SK-N-SH (cell line): ENCODE measurements at regions not wholly inside any gene's neighbourhood (a gene's known extent, or its start where the extent isn't known, plus 50 kb on each side); places are given as distances from the start of the nearest gene placed in this dataset.

Experiments
- CTCF ChIA-PET: fragments of 300-600, 350-600 bp; formaldehyde crosslinking; extraction: SDS; loops from one replicate; lab custom pipeline; 2021; lab: Yijun Ruan, JAX
- POLR2A ChIA-PET: fragments of 350-600 bp; sonication (Branson Sonifier 250); formaldehyde crosslinking; extraction: SDS; loops from one replicate; lab custom pipeline; 2020; ENCODE audit warnings: antibody characterized with exemption, inconsistent platforms; lab: Yijun Ruan, JAX
- DNase-seq: peaks from one replicate; pipeline ENCODE4 v3.0.0; 2012
- H2AFZ ChIP-seq: fragments of 200-600 bp; sonication (generic); 2 replicates; pipeline ENCODE4 v1.8.1; 2016; ENCODE audit warnings: antibody characterized with exemption, mild to moderate bottlenecking, low read depth
- H3F3A ChIP-seq: fragments of 200-600 bp; sonication (generic); replicated peaks from 2 replicates; pipeline ENCODE3; 2016; ENCODE audit warnings: antibody characterized with exemption, mild to moderate bottlenecking; ENCODE audit not compliant: insufficient read depth
- H3K27ac ChIP-seq, 2 experiments: fragments of 200-500 bp in 1 of 2; fragments of 200-600 bp in 1 of 2; sonication (Bioruptor generic) in 1 of 2; sonication (generic), shearing (Covaris generic) in 1 of 2; 2 replicates each; pipeline versions ENCODE4 v1.5.1 to v1.6.1; 2014 to 2016; ENCODE audit warnings: low read depth in 2 of 2, inconsistent platforms in 1 of 2, low read length in 1 of 2, mild to moderate bottlenecking in 1 of 2, mixed read lengths in 1 of 2
- H3K27me3 ChIP-seq: fragments of 200-600 bp; sonication (generic), shearing (Covaris generic); 2 replicates; pipeline ENCODE4 v1.6.1; 2016; ENCODE audit warnings: mixed run types; ENCODE audit not compliant: insufficient read depth
- H3K36me3 ChIP-seq, 2 experiments: fragments of 200-500 bp in 1 of 2; fragments of 200-600 bp in 1 of 2; sonication (Bioruptor generic) in 1 of 2; sonication (generic) in 1 of 2; replicated peaks in 1 of 2; 2 replicates each; pipeline versions ENCODE3 to v1.5.1; 2014 to 2016; ENCODE audit warnings: low read length in 1 of 2, mild to moderate bottlenecking in 1 of 2; ENCODE audit not compliant: insufficient read depth in 2 of 2, control insufficient read depth in 1 of 2
- H3K4me1 ChIP-seq, 2 experiments: fragments of 200-500 bp in 1 of 2; fragments of 200-600 bp in 1 of 2; sonication (Bioruptor generic) in 1 of 2; sonication (generic), shearing (Covaris generic) in 1 of 2; 2 replicates each; pipeline versions ENCODE4 v1.5.1 to v1.6.1; 2014 to 2016; ENCODE audit warnings: low read depth in 1 of 2, low read length in 1 of 2, mixed run types in 1 of 2; ENCODE audit not compliant: insufficient read depth in 2 of 2, control insufficient read depth in 1 of 2
- H3K4me2 ChIP-seq: fragments of 200-600 bp; sonication (generic), shearing (Covaris generic); 2 replicates; pipeline ENCODE4 v1.6.1; 2017; ENCODE audit warnings: mixed run types
- H3K4me3 ChIP-seq, 2 experiments: fragments of 200-500 bp in 1 of 2; fragments of 200-600 bp in 1 of 2; sonication (Bioruptor generic) in 1 of 2; sonication (generic), shearing (Covaris generic) in 1 of 2; 2 replicates each; pipeline versions ENCODE4 v1.5.1 to v1.8.1; 2014 to 2016; ENCODE audit warnings: low read depth in 2 of 2, inconsistent platforms in 1 of 2, low read length in 1 of 2, mild to moderate bottlenecking in 1 of 2, mixed read lengths in 1 of 2, moderate library complexity in 1 of 2
- H3K79me2 ChIP-seq: fragments of 200-600 bp; sonication (generic); 2 replicates; pipeline ENCODE4 v1.8.1; 2017; ENCODE audit warnings: mild to moderate bottlenecking; ENCODE audit not compliant: insufficient read depth
- H3K9ac ChIP-seq: fragments of 200-600 bp; sonication (generic); 2 replicates; pipeline ENCODE4 v1.6.1; 2017; ENCODE audit warnings: mixed run types
- H3K9me2 ChIP-seq: fragments of 200-600 bp; sonication (generic); 2 replicates; pipeline ENCODE4 v1.6.1; 2017; ENCODE audit warnings: mixed run types
- H3K9me3 ChIP-seq: fragments of 200-600 bp; sonication (generic); 2 replicates; pipeline ENCODE4 v1.6.1; 2017; ENCODE audit warnings: mixed run types, mild to moderate bottlenecking, moderate library complexity
- H4K20me1 ChIP-seq: fragments of 200-600 bp; sonication (generic); 2 replicates; pipeline ENCODE4 v1.6.1; 2017; ENCODE audit warnings: mild to moderate bottlenecking, mixed run types; ENCODE audit not compliant: insufficient read depth
- CTCF ChIP-seq: fragments of 200-600 bp; sonication (generic); IDR thresholded peaks from 2 replicates; pipeline ENCODE4 v1.6.1; 2017; ENCODE audit warnings: antibody characterized with exemption, mild to moderate bottlenecking, moderate library complexity
- EP300 ChIP-seq, 2 experiments: IDR thresholded peaks; 2 replicates each; pipeline versions ENCODE4 v1.4.0 to v1.6.1; 2012; ENCODE audit warnings: borderline replicate concordance in 1 of 2, low read depth in 1 of 2, low read length in 1 of 2
- FOSL2 ChIP-seq: IDR thresholded peaks from 2 replicates; pipeline ENCODE4 v1.4.0; 2012; ENCODE audit warnings: low read depth, mild to moderate bottlenecking, moderate library complexity, borderline replicate concordance
- FOXM1 ChIP-seq: IDR thresholded peaks from 2 replicates; pipeline ENCODE4 v1.4.0; 2012; ENCODE audit warnings: low read depth, mild to moderate bottlenecking
- GABPA ChIP-seq: IDR thresholded peaks from 2 replicates; pipeline ENCODE4 v1.4.0; 2012; ENCODE audit warnings: low read depth, mild to moderate bottlenecking
- IRF3 ChIP-seq: fragments of 150-350 bp; IDR thresholded peaks from 2 replicates; pipeline ENCODE4 v1.6.1; 2016; ENCODE audit warnings: mild to moderate bottlenecking, low read depth, low read length
- MAX ChIP-seq: IDR thresholded peaks from 2 replicates; pipeline ENCODE4 v1.4.0; 2012; ENCODE audit warnings: low read depth
- MEF2A ChIP-seq: IDR thresholded peaks from 2 replicates; pipeline ENCODE4 v1.4.0; 2012; ENCODE audit warnings: low read depth, borderline replicate concordance
- POLR2AphosphoS5 ChIP-seq: IDR thresholded peaks from 2 replicates; pipeline ENCODE4 v1.6.1; 2012; ENCODE audit warnings: low read depth, low read length
- RAD21 ChIP-seq: IDR thresholded peaks from 2 replicates; pipeline ENCODE4 v1.6.1; 2012; ENCODE audit warnings: mild to moderate bottlenecking, low read length
- REST ChIP-seq: IDR thresholded peaks from 2 replicates; pipeline ENCODE4 v1.6.1; 2012; ENCODE audit warnings: mild to moderate bottlenecking, low read depth, low read length, moderate library complexity
- RXRA ChIP-seq: IDR thresholded peaks from 2 replicates; pipeline ENCODE4 v1.4.0; 2012; ENCODE audit warnings: low read depth, mild to moderate bottlenecking, borderline replicate concordance
- SMC3 ChIP-seq: IDR thresholded peaks from 2 replicates; pipeline ENCODE4 v1.6.1; 2012; ENCODE audit warnings: low read depth, low read length, improper control_type of control experiment
- TAF1 ChIP-seq: IDR thresholded peaks from 2 replicates; pipeline ENCODE4 v1.6.1; 2012; ENCODE audit warnings: low read depth, mild to moderate bottlenecking, low read length, moderate library complexity, borderline replicate concordance

GRCh38 chr13:87393358-87393757 lies 277.8 kb upstream of the SLITRK5 start:
- no peaks in the 10 kb centered on the region for H3K27me3 ChIP-seq
- H3K4me2 ChIP-seq: no peak overlapping the region
- no peak overlapping the region for H3K9ac ChIP-seq
- no peaks in the 10 kb centered on the region for H3K36me3 ChIP-seq
- ChIA-PET POLR2A (no interaction called here), CTCF (no interaction called here)
- TF ChIP-seq FOXM1 (no peak), FOSL2 (no peak), SMC3 (no peak), MAX (no peak), POLR2AphosphoS5 (no peak), TAF1 (no peak), MEF2A (no peak), REST (no peak), RAD21 (no peak), EP300 (IDR thresholded peaks at IDR 0.05; ENCODE audit: borderline replicate concordance in 1 of 2, low read depth in 1 of 2, low read length in 1 of 2) (no peak), IRF3 (no peak), GABPA (no peak), RXRA (no peak), CTCF (no peak)
- no peak for DNase-seq
- no peak overlapping the region for H2AFZ ChIP-seq
- no peak overlapping the region for H3K4me3 ChIP-seq
- no peaks in the 10 kb centered on the region for H3K9me2 ChIP-seq
- no peaks in the 10 kb centered on the region; the same call in 1 of the 2 replicates for H3K9me3 ChIP-seq
- no peaks in the 10 kb centered on the region for H3K79me2 ChIP-seq
- H3K27ac ChIP-seq: no peak overlapping the region
- H3F3A ChIP-seq: no peaks in the 10 kb centered on the region
- no peaks in the 10 kb centered on the region for H4K20me1 ChIP-seq
- no peaks in the 10 kb centered on the region for H3K4me1 ChIP-seq
